Stomach (tissue), 4 donors: ENCODE measurements at regions not wholly inside any gene's neighbourhood (a gene's known extent, or its start where the extent isn't known, plus 50 kb on each side); places are given as distances from the start of the nearest gene placed in this dataset.

ENCODE experiments used
- EP300 ChIP-seq: sonication (generic); formaldehyde crosslinking; IDR thresholded peaks from one replicate; pipeline ENCODE4 v1.6.1; 2017; ENCODE audit warnings: antibody characterized with exemption
- POLR2A ChIP-seq, 4 donors: fragments of 450-650 bp; IDR thresholded peaks; one replicate each; pipeline ENCODE4 v1.6.1; 2016; ENCODE audit warnings: antibody characterized with exemption in 4 of 4, control low read depth in 2 of 4, mild to moderate bottlenecking in 1 of 4, moderate library complexity in 1 of 4
- POLR2AphosphoS5 ChIP-seq, 3 donors: sonication (generic); formaldehyde crosslinking; IDR thresholded peaks; one replicate each; pipeline ENCODE4 v1.6.1; 2016; ENCODE audit warnings: antibody characterized with exemption in 3 of 3
- TF ChIP-seq, protein P1 (sequence below), 7 experiments: fragments of 450-650 bp in 4 of 7; fragments of 200-600 bp in 3 of 7; sonication (generic) in 3 of 7; IDR thresholded peaks; one replicate each; pipeline ENCODE4 v1.5.1; 2016 to 2019; ENCODE audit warnings: antibody characterized with exemption in 7 of 7, control low read depth in 2 of 7, mild to moderate bottlenecking in 1 of 7

DNA sequence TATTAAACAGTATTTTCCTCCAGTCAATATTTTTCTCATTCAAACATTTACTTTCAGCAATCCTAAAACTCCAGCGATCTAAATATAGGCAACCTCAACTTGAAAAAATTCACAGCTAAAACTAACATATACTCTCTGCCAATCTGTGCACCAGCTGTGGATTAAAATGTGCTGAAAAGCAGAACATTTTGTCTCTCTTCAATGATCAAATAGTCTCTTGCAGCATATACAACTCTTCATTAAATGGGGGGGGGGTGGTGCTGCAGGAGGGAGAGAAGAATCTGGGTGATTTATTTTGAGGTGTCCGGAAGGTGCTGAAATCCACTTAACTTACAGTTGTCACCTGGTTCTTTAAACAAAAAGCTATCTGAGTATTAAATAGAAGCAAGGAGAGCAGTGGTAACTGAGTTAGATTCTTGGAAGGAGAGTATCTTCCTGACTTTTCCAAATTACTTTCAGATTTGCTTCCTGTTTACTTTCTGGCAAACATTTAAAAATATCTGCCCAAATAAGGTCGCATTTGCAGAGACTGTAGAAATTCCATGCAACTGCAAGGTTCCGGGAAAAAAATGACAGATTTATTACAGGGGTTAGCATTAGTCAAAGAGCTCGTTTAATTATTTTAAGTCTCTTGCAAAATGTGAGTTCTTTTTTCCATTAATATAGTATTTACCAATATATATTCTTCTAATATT lies 904.7 kb upstream of the ACVR2A start:
- TF ChIP-seq, protein P1, sequence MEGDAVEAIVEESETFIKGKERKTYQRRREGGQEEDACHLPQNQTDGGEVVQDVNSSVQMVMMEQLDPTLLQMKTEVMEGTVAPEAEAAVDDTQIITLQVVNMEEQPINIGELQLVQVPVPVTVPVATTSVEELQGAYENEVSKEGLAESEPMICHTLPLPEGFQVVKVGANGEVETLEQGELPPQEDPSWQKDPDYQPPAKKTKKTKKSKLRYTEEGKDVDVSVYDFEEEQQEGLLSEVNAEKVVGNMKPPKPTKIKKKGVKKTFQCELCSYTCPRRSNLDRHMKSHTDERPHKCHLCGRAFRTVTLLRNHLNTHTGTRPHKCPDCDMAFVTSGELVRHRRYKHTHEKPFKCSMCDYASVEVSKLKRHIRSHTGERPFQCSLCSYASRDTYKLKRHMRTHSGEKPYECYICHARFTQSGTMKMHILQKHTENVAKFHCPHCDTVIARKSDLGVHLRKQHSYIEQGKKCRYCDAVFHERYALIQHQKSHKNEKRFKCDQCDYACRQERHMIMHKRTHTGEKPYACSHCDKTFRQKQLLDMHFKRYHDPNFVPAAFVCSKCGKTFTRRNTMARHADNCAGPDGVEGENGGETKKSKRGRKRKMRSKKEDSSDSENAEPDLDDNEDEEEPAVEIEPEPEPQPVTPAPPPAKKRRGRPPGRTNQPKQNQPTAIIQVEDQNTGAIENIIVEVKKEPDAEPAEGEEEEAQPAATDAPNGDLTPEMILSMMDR (IDR thresholded peaks at IDR 0.05), result no peak
- TF ChIP-seq POLR2AphosphoS5 (IDR thresholded peaks at IDR 0.05) (peak in 1 of 3 donors; percentile 4), EP300 (no peak), POLR2A (IDR thresholded peaks at IDR 0.05) (no peak)
